Lung (tissue), 11 donors: ENCODE measurements at regions not wholly inside any gene's neighbourhood (a gene's known extent, or its start where the extent isn't known, plus 50 kb on each side); places are given as distances from the start of the nearest gene placed in this dataset.
A peak's percentile ranks its signal among the peaks of the same experiment; 100 is the strongest.

ENCODE experiments used
- ATAC-seq: fragments of 200-7000 bp; cut with Tn5 transposase; one replicate; pipeline ENCODE4 v1.9.1; 2020; ENCODE audit warnings: moderate number of reproducible peaks; ENCODE audit not compliant: insufficient read depth, low FRiP score
- DNase-seq, 3 donors: peaks; one replicate each; pipeline ENCODE4 v3.0.0-alpha.2; 2013 to 2017
- H3K27ac ChIP-seq, 2 donors: one replicate each; pipeline ENCODE4 v1.5.1; 2013; ENCODE audit warnings: mild to moderate bottlenecking in 2 of 2, moderate library complexity in 2 of 2, control low read depth in 1 of 2, inconsistent platforms in 1 of 2, low read depth in 1 of 2, low read length in 1 of 2
- H3K27me3 ChIP-seq, 3 donors: one replicate each; pipeline ENCODE4 v1.5.1; 2013; ENCODE audit warnings: low read length in 2 of 3; ENCODE audit not compliant: control insufficient read depth in 3 of 3, insufficient read depth in 3 of 3
- H3K36me3 ChIP-seq, 4 donors: one replicate each; pipeline ENCODE4 v1.5.1; 2013; ENCODE audit warnings: low read length in 4 of 4, mild to moderate bottlenecking in 1 of 4, moderate library complexity in 1 of 4; ENCODE audit not compliant: control insufficient read depth in 4 of 4, insufficient read depth in 4 of 4
- H3K4me1 ChIP-seq, 5 donors: one replicate each; pipeline ENCODE4 v1.5.1; 2013; ENCODE audit warnings: low read length in 5 of 5, mild to moderate bottlenecking in 2 of 5, moderate library complexity in 1 of 5; ENCODE audit not compliant: control insufficient read depth in 5 of 5, insufficient read depth in 5 of 5
- H3K4me3 ChIP-seq: one replicate; pipeline ENCODE4 v1.5.1; 2013; ENCODE audit warnings: mild to moderate bottlenecking, control low read depth, moderate library complexity
- H3K9ac ChIP-seq, 2 donors: one replicate each; pipeline ENCODE4 v1.5.1; 2013; ENCODE audit warnings: low read length in 2 of 2, control low read depth in 1 of 2; ENCODE audit not compliant: insufficient read depth in 1 of 2
- H3K9me3 ChIP-seq, 4 donors: one replicate each; pipeline ENCODE4 v1.5.1; 2013; ENCODE audit warnings: low read length in 3 of 4, mild to moderate bottlenecking in 1 of 4, moderate library complexity in 1 of 4; ENCODE audit not compliant: control insufficient read depth in 4 of 4, insufficient read depth in 3 of 4
- WGBS, 2 donors: extraction: QIAGEN DNeasy Blood & Tissue Kit; methylation state at CpG; one replicate each; pipeline ENCODE4 v1.1.7; 2013; 5-methylcytosine and 5-hydroxymethylcytosine counted together
- TF ChIP-seq, protein P1 (sequence below): IDR thresholded peaks from 2 replicates; pipeline ENCODE4 v1.5.1; 2012; ENCODE audit warnings: mild to moderate bottlenecking; ENCODE audit errors: control extremely low read depth, extremely low read depth
- donor health status: control.
- donor health status: control.
- donor health status: Bipolar disorder and iron deficiency.
- donor health status: healthy.
- donor health status: DM: yes; HTN: yes; CAD: no.

DNA sequence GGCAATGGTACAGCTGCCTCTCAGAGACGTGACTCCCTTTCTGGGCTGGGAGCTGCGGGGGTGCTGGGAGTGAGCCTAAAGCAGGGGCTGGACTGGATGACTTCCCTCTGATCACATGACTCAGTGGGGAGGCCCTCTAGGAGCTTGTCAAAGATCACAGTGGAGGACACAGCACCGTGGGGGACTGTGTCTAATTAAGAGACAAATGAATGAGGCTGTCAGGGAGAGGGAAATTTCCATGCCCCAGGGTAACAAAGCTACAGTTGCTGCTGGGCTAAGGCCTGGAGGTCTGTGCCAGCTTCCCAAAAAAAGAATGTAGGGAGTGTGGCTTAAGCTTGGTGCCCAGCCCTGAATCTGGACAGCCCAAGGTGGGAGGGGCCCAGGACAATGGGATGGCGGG is 262.8 kb upstream of the PLET1 start:
- ATAC-seq (no peak), DNase-seq (peak in 1 of 3 donors; percentile 10)
- no peak overlapping the region for H3K4me3 ChIP-seq
- WGBS, 2 donors, result 44 to 49% methylated on average over 4 of the region's 4 CpGs
- no peaks in the 10 kb centered on the region for H3K27me3 ChIP-seq
- peaks cover 0 to 9% (median 7%) of the 10 kb centered on the region in 5 donors for H3K4me1 ChIP-seq
- H3K27ac ChIP-seq, result no peak overlapping the region
- TF ChIP-seq, protein P1, sequence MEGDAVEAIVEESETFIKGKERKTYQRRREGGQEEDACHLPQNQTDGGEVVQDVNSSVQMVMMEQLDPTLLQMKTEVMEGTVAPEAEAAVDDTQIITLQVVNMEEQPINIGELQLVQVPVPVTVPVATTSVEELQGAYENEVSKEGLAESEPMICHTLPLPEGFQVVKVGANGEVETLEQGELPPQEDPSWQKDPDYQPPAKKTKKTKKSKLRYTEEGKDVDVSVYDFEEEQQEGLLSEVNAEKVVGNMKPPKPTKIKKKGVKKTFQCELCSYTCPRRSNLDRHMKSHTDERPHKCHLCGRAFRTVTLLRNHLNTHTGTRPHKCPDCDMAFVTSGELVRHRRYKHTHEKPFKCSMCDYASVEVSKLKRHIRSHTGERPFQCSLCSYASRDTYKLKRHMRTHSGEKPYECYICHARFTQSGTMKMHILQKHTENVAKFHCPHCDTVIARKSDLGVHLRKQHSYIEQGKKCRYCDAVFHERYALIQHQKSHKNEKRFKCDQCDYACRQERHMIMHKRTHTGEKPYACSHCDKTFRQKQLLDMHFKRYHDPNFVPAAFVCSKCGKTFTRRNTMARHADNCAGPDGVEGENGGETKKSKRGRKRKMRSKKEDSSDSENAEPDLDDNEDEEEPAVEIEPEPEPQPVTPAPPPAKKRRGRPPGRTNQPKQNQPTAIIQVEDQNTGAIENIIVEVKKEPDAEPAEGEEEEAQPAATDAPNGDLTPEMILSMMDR, result no peak
- no peak overlapping the region for H3K9ac ChIP-seq
- H3K9me3 ChIP-seq, result no peaks in the 10 kb centered on the region
- no peaks in the 10 kb centered on the region for H3K36me3 ChIP-seq

DNA sequence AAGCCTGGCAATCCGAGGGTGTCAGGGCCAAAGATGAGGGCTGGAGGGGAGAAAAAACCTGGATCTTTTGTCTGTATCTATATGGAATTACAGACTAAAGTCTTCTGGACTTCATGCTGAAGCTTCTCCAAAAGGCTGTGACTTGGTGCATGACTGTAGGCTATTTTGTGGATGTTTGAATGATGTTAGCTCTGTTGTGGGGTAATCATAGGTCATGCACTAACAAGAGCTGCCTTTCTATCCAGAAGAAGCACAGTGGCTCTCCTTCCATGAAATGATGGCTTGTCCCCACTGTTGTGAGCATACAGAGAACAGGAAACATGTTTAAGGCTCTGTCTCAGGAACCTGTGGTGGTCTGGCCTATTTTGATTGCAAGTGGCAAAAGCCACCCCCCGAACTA is 263.3 kb upstream of the PLET1 start:
- H3K9ac ChIP-seq, result no peak overlapping the region
- peaks cover 0 to 9% (median 7%) of the 10 kb centered on the region in 5 donors for H3K4me1 ChIP-seq
- H3K36me3 ChIP-seq, result no peaks in the 10 kb centered on the region
- ATAC-seq, result no peak
- TF ChIP-seq, protein P1, result no peak
- 57 to 75% methylated on average over 2 of the region's 2 CpGs for WGBS, 2 donors
- no peaks in the 10 kb centered on the region for H3K9me3 ChIP-seq
- no peak overlapping the region for H3K4me3 ChIP-seq
- no peaks in the 10 kb centered on the region for H3K27me3 ChIP-seq
- no peak for DNase-seq
- no peak overlapping the region for H3K27ac ChIP-seq

DNA sequence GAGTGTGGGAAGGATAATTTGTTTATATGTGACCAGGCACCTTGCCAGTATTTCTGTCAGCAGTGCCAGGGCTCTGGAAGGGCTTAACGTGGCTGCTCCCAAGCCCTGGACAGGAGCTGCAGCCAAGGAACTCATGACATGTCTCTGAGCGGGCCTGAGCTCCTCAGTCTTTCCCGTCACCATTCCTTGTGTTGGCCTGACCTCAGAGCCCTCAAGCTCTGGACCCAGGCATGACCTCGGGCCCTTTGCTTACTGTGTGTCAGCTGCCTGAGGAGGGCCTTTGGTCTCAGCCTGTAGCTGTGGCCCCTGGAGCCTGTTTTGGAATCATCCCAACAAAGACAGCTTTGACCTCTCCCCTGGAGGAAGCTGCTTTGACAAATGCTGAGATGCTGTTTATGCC is 264.1 kb upstream of the PLET1 start:
- no peak overlapping the region for H3K9ac ChIP-seq
- ATAC-seq (peak; percentile 12), DNase-seq (peak in 2 of 3 donors; percentile 32 to 44)
- peaks cover 0 to 9% (median 7%) of the 10 kb centered on the region in 5 donors for H3K4me1 ChIP-seq
- no peak overlapping the region for H3K4me3 ChIP-seq
- H3K36me3 ChIP-seq, result no peaks in the 10 kb centered on the region
- 44 to 54% methylated on average over 4 of the region's 4 CpGs for WGBS, 2 donors
- TF ChIP-seq, protein P1, result no peak
- H3K27ac ChIP-seq, result no peak overlapping the region
- no peaks in the 10 kb centered on the region for H3K27me3 ChIP-seq
- H3K9me3 ChIP-seq, result no peaks in the 10 kb centered on the region

DNA sequence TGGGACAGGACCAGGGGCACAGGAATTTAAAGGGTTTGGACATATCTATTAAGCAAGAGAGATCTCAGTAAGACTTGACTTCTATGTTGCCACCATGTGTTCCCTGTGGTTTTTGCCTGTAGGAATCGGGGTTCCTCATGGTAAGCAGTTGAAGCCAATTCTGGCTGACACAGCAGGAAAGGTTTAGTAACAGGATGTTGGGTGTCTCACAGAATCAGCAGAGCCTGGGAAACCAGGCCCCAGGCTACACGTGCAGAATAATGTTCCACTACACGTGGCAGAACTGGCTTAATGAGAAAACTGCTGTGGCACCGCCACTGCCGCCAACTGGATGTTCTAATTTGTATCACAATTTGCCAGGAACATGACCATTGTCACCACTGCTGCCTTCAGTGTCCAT is 264.6 kb upstream of the PLET1 start:
- Histone ChIP-seq H3K36me3 (no peaks in the 10 kb centered on the region), H3K27ac (no peak overlapping the region), H3K9ac (no peak overlapping the region), H3K9me3 (no peaks in the 10 kb centered on the region), H3K4me3 (no peak overlapping the region), H3K4me1 (peaks cover 0 to 9% (median 7%) of the 10 kb centered on the region in 5 donors), H3K27me3 (no peaks in the 10 kb centered on the region)
- ATAC-seq, result no peak
- peak in 2 of 3 donors; percentile 26 to 47 for DNase-seq
- 17 to 40% methylated on average over 5 of the region's 5 CpGs for WGBS, 2 donors
- TF ChIP-seq, protein P1, result no peak
